Activated T-helper 2 cell treated with anti-CD3 and anti-CD28 coated beads, Interferon-gamma antibody, Interleukin-2, Interleukin-4, amounts not matched to agents 10 μg/mL and 5 μg/mL and 100 μg/mL, durations not matched to agents 14 hours and 24 hours and 36 hours (primary cell): ENCODE measurements at regions not wholly inside any gene's neighbourhood (a gene's known extent, or its start where the extent isn't known, plus 50 kb on each side); places are given as distances from the start of the nearest gene placed in this dataset.

Source experiments
- DNase-seq: peaks from one replicate; pipeline ENCODE4 v3.0.0; 2021; ENCODE audit warnings: low spot score
- H3K27ac Mint-ChIP-seq: one replicate; pipeline ENCODE4 v1.8.0; 2021; ENCODE audit warnings: mixed read lengths
- H3K27me3 Mint-ChIP-seq: one replicate; pipeline ENCODE4 v1.8.0; 2021; ENCODE audit warnings: low read depth, mixed read lengths
- H3K36me3 Mint-ChIP-seq: one replicate; pipeline ENCODE4 v1.8.0; 2021; ENCODE audit warnings: low read depth, mixed read lengths
- H3K4me1 Mint-ChIP-seq: one replicate; pipeline ENCODE4 v1.8.0; 2021; ENCODE audit warnings: low read depth, mixed read lengths
- H3K4me3 Mint-ChIP-seq: one replicate; pipeline ENCODE4 v1.8.0; 2021; ENCODE audit warnings: low read depth, mild to moderate bottlenecking, moderate library complexity, mixed read lengths
- H3K9me3 Mint-ChIP-seq: one replicate; pipeline ENCODE4 v1.8.0; 2021; ENCODE audit warnings: mixed read lengths
- intact Hi-C: fragments of 100-400 bp; cut with micrococcal nuclease; formaldehyde crosslinking; loops from one replicate; pipeline ENCODE4 v1.15.1; 2023

- Mint-ChIP-seq H3K9me3 (peaks cover 10% of the 10 kb centered on the region), H3K4me3 (no peak overlapping the region), H3K4me1 (no peaks in the 10 kb centered on the region), H3K36me3 (no peaks in the 10 kb centered on the region), H3K27ac (no peak overlapping the region), H3K27me3 (no peaks in the 10 kb centered on the region)
- no peak for DNase-seq
- intact Hi-C loops = no loop called here
These were observed 98.2 kb downstream of the KCNF1 start for GRCh38 chr2:11009891-11010290.

- intact Hi-C loops = no loop called here
- H3K36me3 Mint-ChIP-seq = no peaks in the 10 kb centered on the region
These were observed 99.6 kb downstream of the KCNF1 start for GRCh38 chr2:11011359-11011758.

GRCh38 chr2:11012131-11012693 lies 100.5 kb downstream of the KCNF1 start:
- intact Hi-C loops = no loop called here
- no peak for DNase-seq
- Mint-ChIP-seq H3K9me3 (peaks cover 10% of the 10 kb centered on the region), H3K4me1 (no peaks in the 10 kb centered on the region), H3K27ac (no peak overlapping the region), H3K4me3 (no peak overlapping the region), H3K27me3 (peaks cover 5% of the 10 kb centered on the region), H3K36me3 (no peaks in the 10 kb centered on the region)

More at GRCh38 chr2:11011359-11011758, 99.6 kb downstream of the KCNF1 start:
- no peak for DNase-seq
- H3K4me1 Mint-ChIP-seq = no peaks in the 10 kb centered on the region
- peaks cover 5% of the 10 kb centered on the region for H3K27me3 Mint-ChIP-seq
- no peak overlapping the region for H3K27ac Mint-ChIP-seq
- H3K9me3 Mint-ChIP-seq = peaks cover 10% of the 10 kb centered on the region
- no peak overlapping the region for H3K4me3 Mint-ChIP-seq

- Mint-ChIP-seq H3K36me3 (no peaks in the 10 kb centered on the region), H3K9me3 (peaks cover 10% of the 10 kb centered on the region), H3K27ac (no peak overlapping the region), H3K27me3 (peaks cover 5% of the 10 kb centered on the region), H3K4me1 (no peaks in the 10 kb centered on the region), H3K4me3 (no peak overlapping the region)
- DNase-seq = no peak
- intact Hi-C loops = no loop called here
These were observed 101.5 kb downstream of the KCNF1 start for GRCh38 chr2:11013196-11013595.

GRCh38 chr2:11014026-11014425 lies 102.3 kb downstream of the KCNF1 start:
- intact Hi-C loops = no loop called here
- H3K27ac Mint-ChIP-seq = no peak overlapping the region
- H3K27me3 Mint-ChIP-seq = peaks cover 9% of the 10 kb centered on the region
- peaks cover 10% of the 10 kb centered on the region for H3K9me3 Mint-ChIP-seq
- H3K36me3 Mint-ChIP-seq = no peaks in the 10 kb centered on the region
- no peak overlapping the region for H3K4me3 Mint-ChIP-seq
- DNase-seq = no peak
- H3K4me1 Mint-ChIP-seq = no peaks in the 10 kb centered on the region

- H3K4me3 Mint-ChIP-seq = no peak overlapping the region
- intact Hi-C loops = no loop called here
These were observed 105.1 kb downstream of the KCNF1 start for GRCh38 chr2:11016735-11017388.

GRCh38 chr2:11017921-11018320 lies 106.2 kb downstream of the KCNF1 start:
- H3K9me3 Mint-ChIP-seq = peaks cover 3% of the 10 kb centered on the region
- DNase-seq = no peak
- intact Hi-C loops = no loop called here
- peaks cover 9% of the 10 kb centered on the region for H3K27me3 Mint-ChIP-seq
- no peaks in the 10 kb centered on the region for H3K36me3 Mint-ChIP-seq
- no peaks in the 10 kb centered on the region for H3K4me1 Mint-ChIP-seq
- no peak overlapping the region for H3K4me3 Mint-ChIP-seq
- no peak overlapping the region for H3K27ac Mint-ChIP-seq

More at GRCh38 chr2:11016735-11017388, 105.1 kb downstream of the KCNF1 start:
- no peak for DNase-seq
- Mint-ChIP-seq H3K4me1 (no peaks in the 10 kb centered on the region), H3K9me3 (peaks cover 3% of the 10 kb centered on the region), H3K36me3 (no peaks in the 10 kb centered on the region), H3K27me3 (peaks cover 9% of the 10 kb centered on the region), H3K27ac (no peak overlapping the region)

- Mint-ChIP-seq H3K27me3 (peaks cover 9% of the 10 kb centered on the region), H3K9me3 (peaks cover 1% of the 10 kb centered on the region), H3K4me3 (no peak overlapping the region), H3K27ac (no peak overlapping the region), H3K36me3 (no peaks in the 10 kb centered on the region), H3K4me1 (no peaks in the 10 kb centered on the region)
- DNase-seq = no peak
- intact Hi-C loops = no loop called here
These were observed 107.0 kb downstream of the KCNF1 start for GRCh38 chr2:11018651-11019185.

GRCh38 chr2:11019614-11020013 lies 107.9 kb downstream of the KCNF1 start:
- no peaks in the 10 kb centered on the region for H3K4me1 Mint-ChIP-seq
- H3K27me3 Mint-ChIP-seq = peaks cover 9% of the 10 kb centered on the region
- DNase-seq = no peak
- no peak overlapping the region for H3K27ac Mint-ChIP-seq
- H3K9me3 Mint-ChIP-seq = no peaks in the 10 kb centered on the region
- intact Hi-C loops = no loop called here
- H3K36me3 Mint-ChIP-seq = no peaks in the 10 kb centered on the region
- H3K4me3 Mint-ChIP-seq = no peak overlapping the region

- Mint-ChIP-seq H3K4me3 (no peak overlapping the region), H3K9me3 (no peaks in the 10 kb centered on the region), H3K36me3 (no peaks in the 10 kb centered on the region), H3K27me3 (peaks cover 3% of the 10 kb centered on the region), H3K4me1 (no peaks in the 10 kb centered on the region), H3K27ac (no peak overlapping the region)
- no peak for DNase-seq
- intact Hi-C loops = no loop called here
These were observed 110.3 kb downstream of the KCNF1 start for GRCh38 chr2:11022064-11022463.

- no peak for DNase-seq
- no peak overlapping the region for H3K4me3 Mint-ChIP-seq
- intact Hi-C loops = no loop called here
- peaks cover 3% of the 10 kb centered on the region for H3K27me3 Mint-ChIP-seq
- no peaks in the 10 kb centered on the region for H3K36me3 Mint-ChIP-seq
- no peaks in the 10 kb centered on the region for H3K4me1 Mint-ChIP-seq
- no peaks in the 10 kb centered on the region for H3K9me3 Mint-ChIP-seq
- H3K27ac Mint-ChIP-seq = no peak overlapping the region
These were observed 111.0 kb downstream of the KCNF1 start for GRCh38 chr2:11022591-11023273.

- H3K4me3 Mint-ChIP-seq = no peak overlapping the region
- H3K9me3 Mint-ChIP-seq = no peaks in the 10 kb centered on the region
- no peaks in the 10 kb centered on the region for H3K36me3 Mint-ChIP-seq
- H3K27ac Mint-ChIP-seq = no peak overlapping the region
- no peak for DNase-seq
- peaks cover under 1% of the 10 kb centered on the region for H3K27me3 Mint-ChIP-seq
- H3K4me1 Mint-ChIP-seq = no peaks in the 10 kb centered on the region
- intact Hi-C loops = no loop called here
These were observed 111.9 kb downstream of the KCNF1 start for GRCh38 chr2:11023326-11024258.
